Kidney capillary endothelial cell (primary cell): ENCODE measurements at regions not wholly inside any gene's neighbourhood (a gene's known extent, or its start where the extent isn't known, plus 50 kb on each side); places are given as distances from the start of the nearest gene placed in this dataset.
"Not testable (repeated sequence)": the region's sequence is repeated elsewhere in the genome, so short reads cannot be mapped to it uniquely, and the experiment has no call there.

ENCODE experiments used
- DNase-seq: peaks from one replicate; pipeline ENCODE4 v3.0.0-alpha.2; 2018; ENCODE audit warnings: low spot score

GRCh38 chr13:105679838-105680237 lies 855.6 kb downstream of the EFNB2 start:
- no peak for DNase-seq

- DNase-seq, result no peak
Observed at GRCh38 chr13:105678072-105678471, 857.4 kb downstream of the EFNB2 start.

- no peak for DNase-seq
Observed at GRCh38 chr13:105672881-105673280, 862.6 kb downstream of the EFNB2 start.

GRCh38 chr13:105671131-105671530 lies 864.3 kb downstream of the EFNB2 start:
- not testable (repeated sequence) for DNase-seq

GRCh38 chr13:105670179-105670990 lies 865.1 kb downstream of the EFNB2 start:
- DNase-seq, result no peak

- DNase-seq, result no peak
Observed at GRCh38 chr13:105665284-105665683, 870.2 kb downstream of the EFNB2 start.

GRCh38 chr13:105663182-105663581 lies 872.3 kb downstream of the EFNB2 start:
- no peak for DNase-seq

- DNase-seq, result no peak
Observed at GRCh38 chr13:105660561-105660960, 874.9 kb downstream of the EFNB2 start.

GRCh38 chr13:105658431-105658830 lies 877.0 kb downstream of the EFNB2 start:
- no peak for DNase-seq

GRCh38 chr13:105655046-105655445 lies 880.4 kb downstream of the EFNB2 start:
- DNase-seq, result no peak

- no peak for DNase-seq
Observed at GRCh38 chr13:105643966-105644365, 891.5 kb downstream of the EFNB2 start.

- DNase-seq, result no peak
Observed at GRCh38 chr13:105642511-105642958, 892.9 kb downstream of the EFNB2 start.

GRCh38 chr13:105641121-105641520 lies 894.3 kb downstream of the EFNB2 start:
- DNase-seq, result no peak

- no peak for DNase-seq
Observed at GRCh38 chr13:105638426-105638825, 897.0 kb downstream of the EFNB2 start.

GRCh38 chr13:105634059-105634458 lies 901.4 kb downstream of the EFNB2 start:
- no peak for DNase-seq

- no peak for DNase-seq
Observed at GRCh38 chr13:105630431-105630830, 905.0 kb downstream of the EFNB2 start.

GRCh38 chr13:105627270-105627669 lies 908.2 kb downstream of the EFNB2 start:
- DNase-seq, result no peak

- DNase-seq, result no peak
Observed at GRCh38 chr13:105625691-105626090, 909.8 kb downstream of the EFNB2 start.

- DNase-seq, result no peak
Observed at GRCh38 chr13:105616333-105617075, 919.0 kb downstream of the EFNB2 start.

- DNase-seq, result no peak
Observed at GRCh38 chr13:105612541-105612940, 922.9 kb downstream of the EFNB2 start.

- no peak for DNase-seq
Observed at GRCh38 chr13:105611424-105611823, 924.0 kb downstream of the EFNB2 start.

GRCh38 chr13:105608104-105608503 lies 927.4 kb downstream of the EFNB2 start:
- no peak for DNase-seq

GRCh38 chr13:105607426-105607825 lies 928.0 kb downstream of the EFNB2 start:
- no peak for DNase-seq
